Superior temporal gyrus (tissue), 1 donor: ENCODE measurements at regions not wholly inside any gene's neighbourhood (a gene's known extent, or its start where the extent isn't known, plus 50 kb on each side); places are given as distances from the start of the nearest gene placed in this dataset.
A peak's percentile ranks its signal among the peaks of the same experiment; 100 is the strongest.
"Not testable (repeated sequence)": the region's sequence is repeated elsewhere in the genome, so short reads cannot be mapped to it uniquely, and the experiment has no call there.

Source experiments
- DNase-seq: peaks from one replicate; pipeline ENCODE4 v3.0.0-alpha.2; 2016; ENCODE audit errors: extremely low spot score

- not testable (repeated sequence) for DNase-seq
Observed at GRCh38 chr6:57708061-57708460, 390.6 kb downstream of the PRIM2 start.

GRCh38 chr6:57722546-57722945 lies 405.1 kb downstream of the PRIM2 start:
- not testable (repeated sequence) for DNase-seq

DNA sequence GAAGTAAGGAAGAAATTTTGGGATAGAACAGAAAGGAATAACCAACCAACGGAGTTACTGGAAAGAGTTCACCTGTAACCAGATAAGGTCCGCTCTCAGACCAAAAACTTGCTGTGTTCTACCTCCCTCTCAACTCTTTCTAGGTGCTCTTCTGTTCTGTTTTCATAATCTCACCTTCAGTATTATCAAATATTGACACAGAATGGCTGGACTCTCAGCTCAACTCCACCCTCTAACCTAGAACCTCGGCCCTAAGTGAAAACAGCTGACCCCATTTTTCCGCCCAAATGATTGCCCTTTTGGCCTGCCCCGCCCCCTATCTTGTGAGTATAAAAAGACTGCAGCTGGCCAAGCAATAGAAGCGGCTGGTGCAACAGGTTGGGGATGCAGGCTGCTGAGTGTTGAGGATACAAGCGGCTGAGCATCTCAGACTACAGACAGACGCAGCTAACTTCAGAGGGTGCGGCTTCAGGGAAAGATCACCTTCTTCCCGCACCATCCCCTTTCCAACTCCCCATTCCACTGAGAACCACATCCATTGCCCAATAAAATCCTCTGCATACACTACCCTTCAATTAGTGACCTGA lies 406.5 kb downstream of the PRIM2 start:
- not testable (repeated sequence) for DNase-seq

GRCh38 chr6:57729407-57729806 lies 412.0 kb downstream of the PRIM2 start:
- not testable (repeated sequence) for DNase-seq

GRCh38 chr6:57730726-57731125 lies 413.3 kb downstream of the PRIM2 start:
- DNase-seq = peak; percentile 28

- DNase-seq = not testable (repeated sequence)
Observed at GRCh38 chr6:57747716-57748115, 430.3 kb downstream of the PRIM2 start.

DNA sequence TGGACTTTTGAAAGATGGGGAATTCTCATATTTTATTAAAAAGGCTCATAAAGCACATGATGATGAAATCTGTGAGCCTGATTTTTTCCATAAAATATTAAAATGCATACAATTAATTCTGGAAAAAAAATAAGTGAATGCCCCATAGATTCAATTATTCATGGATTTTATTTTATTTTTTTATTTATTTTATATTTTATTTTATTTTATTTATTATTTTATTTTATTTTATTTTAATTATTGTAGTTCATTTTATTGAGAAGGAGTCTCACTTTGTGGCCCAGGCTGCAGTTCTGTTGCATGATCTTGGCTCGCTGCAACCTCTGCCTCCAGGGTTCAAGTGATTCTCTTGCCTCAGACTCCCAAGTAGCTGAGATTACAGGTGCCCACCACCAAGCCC lies 442.4 kb downstream of the PRIM2 start:
- not testable (repeated sequence) for DNase-seq

- not testable (repeated sequence) for DNase-seq
Observed at GRCh38 chr6:57792720-57793397, 475.4 kb downstream of the PRIM2 start.

DNA sequence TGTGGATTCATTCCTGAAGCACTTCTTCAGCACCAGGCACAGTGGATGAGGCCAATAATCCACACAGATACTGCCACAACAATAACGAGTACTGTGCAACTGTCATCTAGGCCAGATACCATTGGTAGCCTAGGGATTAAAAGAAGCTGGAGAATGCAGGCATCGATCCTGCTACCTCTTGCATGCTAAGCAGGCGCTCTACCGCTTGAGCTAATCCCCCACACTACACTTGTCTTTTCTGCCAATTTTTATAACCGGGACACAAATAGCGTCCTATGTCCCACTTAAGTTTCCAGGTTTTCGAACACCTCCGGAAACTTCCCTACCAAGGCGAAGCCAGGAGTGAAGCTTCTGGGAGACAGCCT lies 475.9 kb downstream of the PRIM2 start:
- DNase-seq = not testable (repeated sequence)

- not testable (repeated sequence) for DNase-seq
Observed at GRCh38 chr6:57799703-57800479, 482.5 kb downstream of the PRIM2 start.

- DNase-seq = not testable (repeated sequence)
Observed at GRCh38 chr6:57808581-57808980, 491.2 kb downstream of the PRIM2 start.

DNA sequence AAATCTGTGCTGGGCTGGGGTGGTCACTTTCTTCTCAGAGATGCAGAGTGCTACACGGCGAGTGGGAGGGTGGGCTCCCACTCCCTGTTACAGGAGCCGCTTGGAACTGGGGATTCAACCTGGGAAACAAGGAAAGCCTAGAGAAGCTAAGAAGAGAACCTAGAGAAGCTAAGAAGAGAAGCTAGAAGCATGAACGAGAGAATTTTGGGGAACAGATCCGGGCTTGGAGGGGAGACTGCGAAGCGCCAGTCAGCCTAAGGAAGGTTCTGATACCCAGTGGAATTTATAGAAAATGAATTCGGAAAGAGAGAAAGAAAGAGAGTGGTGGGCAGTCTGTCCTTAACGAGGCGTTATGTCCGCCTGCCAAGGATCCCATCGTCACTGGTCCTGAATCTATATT lies 492.0 kb downstream of the PRIM2 start:
- not testable (repeated sequence) for DNase-seq

GRCh38 chr6:57813271-57814075 lies 496.0 kb downstream of the PRIM2 start:
- DNase-seq = not testable (repeated sequence)

GRCh38 chr6:57815826-57816225 lies 498.4 kb downstream of the PRIM2 start:
- not testable (repeated sequence) for DNase-seq

- not testable (repeated sequence) for DNase-seq
Observed at GRCh38 chr6:57821325-57821724, 503.9 kb downstream of the PRIM2 start.

GRCh38 chr6:57822448-57822847 lies 505.0 kb downstream of the PRIM2 start:
- DNase-seq = not testable (repeated sequence)

DNA sequence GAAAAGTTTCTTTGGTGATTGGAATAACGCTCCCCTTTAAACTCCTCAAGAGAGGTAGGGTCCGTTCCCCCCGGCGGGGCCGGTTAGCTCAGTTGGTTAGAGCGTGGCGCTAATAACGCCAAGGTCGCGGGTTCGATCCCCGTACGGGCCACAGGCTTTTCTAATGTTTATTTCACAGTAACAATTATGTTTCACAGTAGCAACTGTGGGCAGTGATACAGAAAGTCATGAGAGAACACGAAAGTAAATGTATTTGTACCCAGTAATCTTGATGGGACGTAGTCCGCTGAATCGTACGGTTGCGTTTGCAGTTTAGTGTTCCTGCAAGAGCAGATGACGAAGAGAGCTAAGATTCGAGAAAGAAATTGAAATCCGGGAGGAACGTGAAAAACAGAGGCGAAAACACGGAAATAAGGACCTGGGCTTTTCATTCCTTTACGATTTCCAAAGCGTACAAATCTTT lies 505.5 kb downstream of the PRIM2 start:
- DNase-seq = no peak

- not testable (repeated sequence) for DNase-seq
Observed at GRCh38 chr6:57837622-57838209, 520.3 kb downstream of the PRIM2 start.

DNA sequence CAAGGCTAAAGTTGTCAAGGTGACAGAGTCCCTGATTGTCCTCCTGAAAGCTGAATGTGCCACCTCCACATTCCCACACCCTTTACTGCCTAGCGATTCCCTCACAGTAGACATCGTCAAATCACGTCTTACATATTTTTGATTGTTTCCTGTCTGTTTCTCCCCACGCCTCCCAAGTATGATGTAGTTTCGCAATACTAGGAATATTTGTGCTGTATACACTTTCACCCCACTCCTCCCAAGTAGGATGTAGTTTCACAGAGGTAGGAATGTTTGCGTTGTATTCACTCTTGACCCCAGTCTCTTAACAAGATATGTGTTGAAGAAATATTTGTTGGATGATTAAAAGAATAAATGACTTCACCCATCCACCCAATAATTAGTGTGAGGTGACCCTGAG lies 524.1 kb downstream of the PRIM2 start:
- DNase-seq = not testable (repeated sequence)

DNA sequence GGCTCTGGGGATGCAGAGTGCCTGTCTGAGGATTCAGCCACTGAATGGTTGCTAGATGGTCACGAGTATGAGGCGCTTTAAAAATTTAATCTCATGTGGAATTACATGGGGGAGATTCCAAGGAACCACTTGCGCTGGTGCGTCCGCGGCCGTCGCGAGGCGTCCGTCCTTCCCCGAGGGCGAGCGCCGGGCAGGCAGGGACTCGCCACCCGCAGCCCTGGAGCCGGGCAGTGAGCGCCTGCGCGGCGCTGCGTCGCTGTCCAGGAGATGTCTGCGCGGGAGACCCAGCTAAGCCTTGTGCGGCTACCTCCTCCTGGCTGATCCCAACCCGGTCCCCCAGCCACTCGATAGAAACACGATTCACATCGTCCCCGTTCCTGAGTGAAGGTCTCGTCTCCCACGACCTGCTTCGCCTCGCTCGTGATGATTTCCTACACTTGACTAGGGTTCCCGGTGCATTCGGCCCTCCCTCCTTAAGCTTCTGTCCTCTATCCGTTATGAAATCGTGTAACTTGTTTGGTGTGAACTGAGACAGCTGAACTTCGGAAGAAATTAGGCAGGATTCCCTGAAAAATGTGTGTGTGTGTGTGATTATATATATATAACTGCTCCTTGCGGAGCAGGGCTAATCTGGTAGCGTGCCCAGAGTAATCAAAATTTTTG lies 536.4 kb downstream of the PRIM2 start:
- DNase-seq = peak; percentile 11
